HCT116 (cell line): ENCODE measurements at regions not wholly inside any gene's neighbourhood (a gene's known extent, or its start where the extent isn't known, plus 50 kb on each side); places are given as distances from the start of the nearest gene placed in this dataset.

Source experiments
- ATAC-seq: fragments of 200-7000 bp; cut with Tn5 transposase; 2 replicates; pipeline ENCODE4 v1.9.1; 2020; ENCODE audit warnings: mild to moderate bottlenecking, moderate library complexity
- BruUV-seq: library from RNA; stranded (reverse); fragments of 400-500 nt; replicated peaks from 2 replicates; lab custom pipeline; 2021; lab: Mats Ljungman, UMichigan
- CTCF ChIA-PET: fragments of 300-600 bp; sonication (Branson Sonifier 250); formaldehyde crosslinking; loops from one replicate; lab custom pipeline; 2021; ENCODE audit warnings: antibody characterized with exemption; lab: Charles Lee
- POLR2A ChIA-PET: fragments of 300-600, 350-600 bp; sonication (Branson Sonifier 250); formaldehyde crosslinking; loops from one replicate; lab custom pipeline; 2021; ENCODE audit warnings: antibody characterized with exemption; lab: Charles Lee
- RAD21 ChIA-PET, 2 experiments: fragments of 300-600 bp; sonication (Branson Sonifier 250); formaldehyde crosslinking; loops; one replicate each; lab custom pipeline; 2023; ENCODE audit warnings: low total read pairs in 2 of 2; ENCODE audit not compliant: uncharacterized antibody in 2 of 2, unreplicated experiment in 2 of 2, low non-redundant PET in 1 of 2; lab: Charles Lee
- DNase-seq: peaks from one replicate; pipeline ENCODE4 v3.0.0-alpha.2; 2010; ENCODE audit warnings: low read depth, low spot score
- H2AFZ ChIP-seq: fragments of 200-600 bp; shearing (Covaris generic), sonication (generic); 2 replicates; pipeline ENCODE4 v1.6.1; 2017; ENCODE audit warnings: low read depth, mixed run types, mixed read lengths, antibody characterized with exemption, low read length; ENCODE audit not compliant: poor library complexity, severe bottlenecking
- H3K27ac ChIP-seq: 2 replicates; pipeline ENCODE4 v1.5.1; 2012; ENCODE audit warnings: low read depth, low read length
- H3K27me3 ChIP-seq: fragments of 200-600 bp; sonication (generic); 2 replicates; pipeline ENCODE4 v1.6.1; 2016; ENCODE audit warnings: mixed run types, low read length, mixed read lengths; ENCODE audit not compliant: insufficient read depth
- H3K36me3 ChIP-seq, 2 experiments: fragments of 200-500 bp in 1 of 2; fragments of 200-600 bp in 1 of 2; sonication (Bioruptor generic) in 1 of 2; sonication (generic) in 1 of 2; 2 replicates each; pipeline versions ENCODE4 v1.5.1 to v1.6.1; 2014 to 2016; ENCODE audit warnings: low read length in 2 of 2, inconsistent platforms in 1 of 2, mixed read lengths in 1 of 2, mixed run types in 1 of 2; ENCODE audit not compliant: insufficient read depth in 2 of 2, control insufficient read depth in 1 of 2
- H3K4me1 ChIP-seq, 2 experiments: fragments of 200-600 bp in 1 of 2; sonication (generic) in 1 of 2; 2 replicates each; pipeline versions ENCODE4 v1.5.1 to v1.6.1; 2012 to 2017; ENCODE audit warnings: low read length in 2 of 2, inconsistent platforms in 1 of 2, mild to moderate bottlenecking in 1 of 2, mixed read lengths in 1 of 2, mixed run types in 1 of 2, moderate library complexity in 1 of 2; ENCODE audit not compliant: insufficient read depth in 2 of 2, control insufficient read depth in 1 of 2
- H3K4me2 ChIP-seq: fragments of 200-600 bp; sonication (generic); 2 replicates; pipeline ENCODE4 v1.6.1; 2017; ENCODE audit warnings: mixed run types, low read length, mixed read lengths
- H3K4me3 ChIP-seq, 2 experiments: fragments of 200-600 bp in 1 of 2; sonication (generic) in 1 of 2; replicated peaks in 1 of 2; 2 replicates each; pipeline ENCODE4 v1.5.1; 2011 to 2016; ENCODE audit warnings: low read length in 2 of 2, control low read depth in 1 of 2, low read depth in 1 of 2, mild to moderate bottlenecking in 1 of 2, mixed read lengths in 1 of 2, mixed run types in 1 of 2
- H3K79me2 ChIP-seq: fragments of 200-600 bp; sonication (generic); 2 replicates; pipeline ENCODE4 v1.6.1; 2017; ENCODE audit warnings: mild to moderate bottlenecking, mixed run types, low read length, moderate library complexity, mixed read lengths; ENCODE audit not compliant: insufficient read depth
- H3K9ac ChIP-seq: fragments of 200-600 bp; sonication (generic); 2 replicates; pipeline ENCODE4 v1.6.1; 2016; ENCODE audit warnings: low read length, mixed read lengths
- H3K9me2 ChIP-seq: fragments of 200-600 bp; sonication (generic), shearing (Covaris generic); 2 replicates; pipeline ENCODE4 v1.6.1; 2017; ENCODE audit warnings: mixed run types, mild to moderate bottlenecking, moderate library complexity; ENCODE audit not compliant: insufficient read depth
- H3K9me3 ChIP-seq, 2 experiments: fragments of 200-500 bp in 1 of 2; fragments of 200-600 bp in 1 of 2; sonication (Bioruptor generic) in 1 of 2; sonication (generic) in 1 of 2; 2 replicates each; pipeline ENCODE4 v1.6.1; 2014 to 2017; ENCODE audit warnings: low read length in 2 of 2, mixed read lengths in 2 of 2, inconsistent platforms in 1 of 2, low read depth in 1 of 2, mild to moderate bottlenecking in 1 of 2, mixed run types in 1 of 2, moderate library complexity in 1 of 2; ENCODE audit not compliant: control insufficient read depth in 1 of 2, insufficient read depth in 1 of 2
- H4K20me1 ChIP-seq: fragments of 200-600 bp; sonication (generic), shearing (Covaris generic); 2 replicates; pipeline ENCODE4 v1.6.1; 2017; ENCODE audit warnings: mixed run types, mild to moderate bottlenecking, moderate library complexity; ENCODE audit not compliant: insufficient read depth
- ELF1 ChIP-seq: IDR thresholded peaks from 2 replicates; pipeline ENCODE4 v1.6.1; 2012; ENCODE audit warnings: low read depth, borderline replicate concordance
- POLR2A ChIP-seq: IDR thresholded peaks from 2 replicates; pipeline ENCODE4 v1.7.0; 2011; ENCODE audit warnings: borderline replicate concordance; ENCODE audit not compliant: insufficient read depth, insufficient read length; ENCODE audit errors: extremely low read depth
- POLR2AphosphoS5 ChIP-seq: IDR thresholded peaks from 2 replicates; pipeline ENCODE4 v1.6.1; 2011; ENCODE audit warnings: mild to moderate bottlenecking, low read depth, low read length, moderate library complexity
- RAD21 ChIP-seq: IDR thresholded peaks from 2 replicates; pipeline ENCODE4 v1.6.1; 2012; ENCODE audit warnings: low read depth, mild to moderate bottlenecking
- YY1 ChIP-seq: IDR thresholded peaks from 2 replicates; pipeline ENCODE4 v1.6.1; 2011; ENCODE audit warnings: low read length, low read depth, moderate library complexity, mild to moderate bottlenecking; ENCODE audit not compliant: insufficient replicate concordance; ENCODE audit errors: extremely low read depth
- intact Hi-C: fragments of 100-400 bp; cut with micrococcal nuclease; formaldehyde crosslinking; loops from 2 replicates; pipeline ENCODE4 v1.10.0; 2022
- TF ChIP-seq, protein P1 (sequence below): IDR thresholded peaks from 2 replicates; pipeline ENCODE4 v1.6.1; 2011; ENCODE audit warnings: mild to moderate bottlenecking, low read length, moderate library complexity; ENCODE audit not compliant: insufficient replicate concordance; ENCODE audit errors: extremely low read depth
- TF ChIP-seq, protein P2 (sequence below), 3 experiments: fragments of 200-600 bp in 1 of 3; sonication (generic) in 1 of 3; IDR thresholded peaks in 2 of 3; conservative IDR thresholded peaks in 1 of 3; 2 replicates each; pipeline ENCODE4 v1.5.1; 2012 to 2017; ENCODE audit warnings: low read depth in 2 of 3, low read length in 2 of 3, antibody characterized with exemption in 1 of 3, borderline replicate concordance in 1 of 3, control low read depth in 1 of 3, mild to moderate bottlenecking in 1 of 3, mixed read lengths in 1 of 3, mixed run types in 1 of 3, moderate library complexity in 1 of 3; ENCODE audit not compliant: insufficient read depth in 1 of 3

DNA sequence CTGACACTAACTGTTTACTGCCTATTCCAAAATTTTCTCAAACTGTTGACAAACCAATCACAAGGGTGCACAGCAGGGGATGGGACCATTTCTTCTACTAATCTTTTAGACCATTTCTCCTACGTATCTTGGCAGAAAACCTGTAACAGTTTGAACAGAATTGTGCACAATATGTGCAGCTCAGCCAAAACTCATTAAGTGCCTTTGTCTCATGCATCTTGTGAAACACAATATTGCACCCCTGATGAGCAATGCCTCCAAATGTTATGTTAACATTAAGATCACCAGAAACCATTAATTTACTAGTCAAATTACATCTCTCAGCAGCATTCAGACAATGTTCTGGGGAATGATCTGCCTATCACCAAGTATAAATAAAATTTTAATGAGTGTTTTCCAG lies 247.5 kb downstream of the NRIP1 start:
- Histone ChIP-seq H4K20me1 (no peaks in the 10 kb centered on the region; the same call in 1 of the 2 replicates), H3K4me1 (no peaks in the 10 kb centered on the region), H3K27me3 (no peaks in the 10 kb centered on the region), H2AFZ (no peak overlapping the region), H3K9me2 (no peaks in the 10 kb centered on the region), H3K27ac (no peak overlapping the region), H3K36me3 (no peaks in the 10 kb centered on the region), H3K4me2 (no peak overlapping the region), H3K4me3 (no peak overlapping the region), H3K79me2 (no peaks in the 10 kb centered on the region), H3K9me3 (peaks cover 0 to 8% of the 10 kb centered on the region in 2 experiments; a peak in 1 of 4 replicates), H3K9ac (no peak overlapping the region)
- no peak for DNase-seq
- intact Hi-C loops: no loop called here
- ChIA-PET RAD21 (no interaction called here), POLR2A (no interaction called here), CTCF (no interaction called here)
- no peak for TF ChIP-seq RAD21
- no peak for ATAC-seq
- BruUV-seq: no TSS peak

DNA sequence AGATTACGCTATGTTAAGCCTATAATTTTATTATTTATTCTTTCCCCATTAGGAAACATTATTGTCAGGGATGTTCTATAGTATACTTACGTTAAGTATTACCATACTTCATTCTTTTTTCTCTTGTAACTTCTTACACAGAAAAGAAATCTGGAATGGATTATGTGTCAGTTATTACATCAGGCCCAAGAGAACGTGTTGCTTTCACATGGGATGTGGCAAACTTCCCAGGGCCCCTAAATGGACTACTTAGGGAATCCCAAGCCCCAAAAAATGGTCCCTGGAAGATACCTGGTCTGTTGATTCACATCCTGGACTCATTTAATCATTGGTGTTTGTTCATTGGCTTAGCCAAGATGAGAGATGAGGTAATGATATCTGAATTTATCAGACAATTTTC lies 249.8 kb downstream of the NRIP1 start:
- CTCF ChIA-PET: no interaction called here
- no peaks in the 10 kb centered on the region for H3K79me2 ChIP-seq

More for the DNA sequence above, 249.8 kb downstream of the NRIP1 start:
- H3K27me3 ChIP-seq: no peaks in the 10 kb centered on the region
- H3K4me1 ChIP-seq: no peaks in the 10 kb centered on the region
- ATAC-seq: no peak
- no peak overlapping the region for H3K4me3 ChIP-seq
- no peaks in the 10 kb centered on the region for H3K36me3 ChIP-seq
- intact Hi-C loops: no loop called here
- ChIA-PET RAD21 (no interaction called here), POLR2A (no interaction called here)
- no peak overlapping the region for H3K4me2 ChIP-seq
- peaks cover 0 to 8% of the 10 kb centered on the region in 2 experiments; a peak in 1 of 4 replicates for H3K9me3 ChIP-seq
- H3K9me2 ChIP-seq: no peaks in the 10 kb centered on the region
- H2AFZ ChIP-seq: no peak overlapping the region
- H4K20me1 ChIP-seq: no peaks in the 10 kb centered on the region; the same call in 1 of the 2 replicates
- H3K27ac ChIP-seq: no peak overlapping the region
- no peak for TF ChIP-seq ELF1
- TF ChIP-seq POLR2A: no peak
- TF ChIP-seq, protein P1, sequence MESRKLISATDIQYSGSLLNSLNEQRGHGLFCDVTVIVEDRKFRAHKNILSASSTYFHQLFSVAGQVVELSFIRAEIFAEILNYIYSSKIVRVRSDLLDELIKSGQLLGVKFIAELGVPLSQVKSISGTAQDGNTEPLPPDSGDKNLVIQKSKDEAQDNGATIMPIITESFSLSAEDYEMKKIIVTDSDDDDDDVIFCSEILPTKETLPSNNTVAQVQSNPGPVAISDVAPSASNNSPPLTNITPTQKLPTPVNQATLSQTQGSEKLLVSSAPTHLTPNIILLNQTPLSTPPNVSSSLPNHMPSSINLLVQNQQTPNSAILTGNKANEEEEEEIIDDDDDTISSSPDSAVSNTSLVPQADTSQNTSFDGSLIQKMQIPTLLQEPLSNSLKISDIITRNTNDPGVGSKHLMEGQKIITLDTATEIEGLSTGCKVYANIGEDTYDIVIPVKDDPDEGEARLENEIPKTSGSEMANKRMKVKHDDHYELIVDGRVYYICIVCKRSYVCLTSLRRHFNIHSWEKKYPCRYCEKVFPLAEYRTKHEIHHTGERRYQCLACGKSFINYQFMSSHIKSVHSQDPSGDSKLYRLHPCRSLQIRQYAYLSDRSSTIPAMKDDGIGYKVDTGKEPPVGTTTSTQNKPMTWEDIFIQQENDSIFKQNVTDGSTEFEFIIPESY: no peak
- no peak for TF ChIP-seq POLR2AphosphoS5
- TF ChIP-seq, protein P2, sequence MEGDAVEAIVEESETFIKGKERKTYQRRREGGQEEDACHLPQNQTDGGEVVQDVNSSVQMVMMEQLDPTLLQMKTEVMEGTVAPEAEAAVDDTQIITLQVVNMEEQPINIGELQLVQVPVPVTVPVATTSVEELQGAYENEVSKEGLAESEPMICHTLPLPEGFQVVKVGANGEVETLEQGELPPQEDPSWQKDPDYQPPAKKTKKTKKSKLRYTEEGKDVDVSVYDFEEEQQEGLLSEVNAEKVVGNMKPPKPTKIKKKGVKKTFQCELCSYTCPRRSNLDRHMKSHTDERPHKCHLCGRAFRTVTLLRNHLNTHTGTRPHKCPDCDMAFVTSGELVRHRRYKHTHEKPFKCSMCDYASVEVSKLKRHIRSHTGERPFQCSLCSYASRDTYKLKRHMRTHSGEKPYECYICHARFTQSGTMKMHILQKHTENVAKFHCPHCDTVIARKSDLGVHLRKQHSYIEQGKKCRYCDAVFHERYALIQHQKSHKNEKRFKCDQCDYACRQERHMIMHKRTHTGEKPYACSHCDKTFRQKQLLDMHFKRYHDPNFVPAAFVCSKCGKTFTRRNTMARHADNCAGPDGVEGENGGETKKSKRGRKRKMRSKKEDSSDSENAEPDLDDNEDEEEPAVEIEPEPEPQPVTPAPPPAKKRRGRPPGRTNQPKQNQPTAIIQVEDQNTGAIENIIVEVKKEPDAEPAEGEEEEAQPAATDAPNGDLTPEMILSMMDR (IDR thresholded peaks at IDR 0.05 in 2 of 3, conservative IDR thresholded peaks at IDR 0.05 in 1 of 3; ENCODE audit: borderline replicate concordance in 1 of 3, insufficient read depth in 1 of 3, low read depth in 2 of 3, low read length in 2 of 3): no peak
- TF ChIP-seq YY1: no peak
- TF ChIP-seq, all 23 proteins: peak for 0
- BruUV-seq: no TSS peak
- no peak overlapping the region for H3K9ac ChIP-seq
- no peak for DNase-seq
